GM21515 (cell line): ENCODE measurements at regions not wholly inside any gene's neighbourhood (a gene's known extent, or its start where the extent isn't known, plus 50 kb on each side); places are given as distances from the start of the nearest gene placed in this dataset.
A peak's percentile ranks its signal among the peaks of the same experiment; 100 is the strongest.
"Not testable (repeated sequence)": the region's sequence is repeated elsewhere in the genome, so short reads cannot be mapped to it uniquely, and the experiment has no call there.

Experiments used
- ATAC-seq: cut with Tn5 transposase; IDR thresholded peaks from one replicate; pipeline ENCODE4 v1.9.1; 2021; ENCODE audit not compliant: unreplicated experiment

- ATAC-seq, result no peak
Measured at GRCh38 chr10:62935022-62935421, 118.9 kb upstream of the EGR2 start.

GRCh38 chr10:62934258-62934657 is 118.1 kb upstream of the EGR2 start:
- ATAC-seq, result no peak

DNA sequence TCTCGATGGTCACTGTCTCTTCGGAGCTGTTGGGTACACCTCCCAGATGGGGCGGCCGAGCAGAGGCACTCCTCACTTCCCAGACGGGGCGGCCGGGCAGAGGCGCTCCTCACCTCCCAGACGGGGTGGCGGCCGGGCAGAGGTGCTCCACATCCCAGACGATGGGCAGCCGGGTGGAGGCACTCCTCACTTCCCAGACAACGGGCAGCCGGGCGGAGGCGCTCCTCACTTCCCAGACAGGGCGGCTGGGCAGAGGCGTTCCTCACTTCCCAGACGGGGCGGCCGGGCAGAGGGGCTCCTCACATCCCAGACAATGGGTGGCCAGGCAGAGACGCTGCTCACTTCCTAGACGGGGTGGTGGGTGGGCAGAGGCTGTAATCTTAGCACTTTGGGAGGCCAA is 112.6 kb upstream of the EGR2 start:
- not testable (repeated sequence) for ATAC-seq

GRCh38 chr10:62926407-62926806 is 110.2 kb upstream of the EGR2 start:
- ATAC-seq, result no peak

- ATAC-seq, result no peak
Measured at GRCh38 chr10:62924344-62924748, 108.2 kb upstream of the EGR2 start.

DNA sequence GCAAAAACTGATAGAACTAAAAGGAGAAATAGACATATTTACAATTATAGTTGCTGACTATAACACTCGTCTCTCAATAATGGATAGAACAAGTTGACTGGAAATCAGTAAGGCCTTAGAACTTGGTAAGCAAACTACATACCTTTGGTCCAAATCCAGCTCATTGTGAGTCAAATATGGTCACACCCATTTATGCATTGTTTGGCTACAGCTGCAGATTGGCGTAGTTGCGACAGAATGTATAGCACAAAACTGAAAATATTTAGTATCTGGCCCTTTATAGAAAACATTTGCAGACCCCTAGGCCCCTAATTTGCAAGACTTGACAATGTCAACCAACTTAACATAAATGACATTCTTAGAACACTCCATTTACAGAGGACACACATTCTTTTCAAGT is 103.6 kb upstream of the EGR2 start:
- ATAC-seq, result no peak

- ATAC-seq, result no peak
Measured at GRCh38 chr10:62917475-62918238, 101.5 kb upstream of the EGR2 start.

DNA sequence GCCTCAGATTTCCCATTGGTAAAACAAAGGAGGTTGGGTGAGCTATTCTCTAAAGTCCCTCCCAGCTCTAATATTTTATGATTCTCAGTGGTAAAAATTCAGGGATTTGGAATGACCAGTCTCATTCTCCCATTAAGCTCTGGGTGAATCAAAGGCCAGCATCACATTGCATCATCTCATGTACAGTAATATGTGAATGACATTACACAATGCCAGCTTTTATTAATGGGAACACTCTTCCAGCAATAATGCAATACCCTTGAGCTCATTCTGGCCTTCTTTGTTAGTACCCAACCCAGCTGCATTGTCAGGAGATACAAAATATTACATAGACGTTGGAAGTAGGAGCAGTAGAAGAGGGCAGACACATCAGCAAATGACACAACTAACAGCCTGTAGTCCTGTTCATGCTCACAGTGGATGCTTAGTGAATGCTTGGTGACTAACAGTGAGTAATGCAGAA is 100.0 kb upstream of the EGR2 start:
- no peak for ATAC-seq

DNA sequence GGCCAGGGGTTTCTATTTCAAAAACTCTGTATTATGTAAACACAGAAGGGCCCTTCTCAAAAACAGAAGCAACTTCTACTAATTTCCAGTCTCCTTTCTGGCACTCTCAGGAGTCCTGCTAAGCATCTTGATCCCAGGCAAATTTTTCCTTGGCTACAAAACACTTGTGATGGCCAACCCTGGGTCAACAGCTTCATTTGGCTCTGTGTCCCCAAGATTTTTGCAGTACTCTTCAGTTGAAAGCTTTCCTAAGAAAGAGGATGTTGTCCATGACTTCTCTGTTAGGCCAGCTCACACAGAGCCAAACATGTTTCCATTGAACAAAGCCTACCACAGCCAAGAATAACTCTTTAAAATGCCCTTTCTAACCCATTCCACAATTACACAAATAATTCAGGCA is 99.0 kb upstream of the EGR2 start:
- no peak for ATAC-seq

DNA sequence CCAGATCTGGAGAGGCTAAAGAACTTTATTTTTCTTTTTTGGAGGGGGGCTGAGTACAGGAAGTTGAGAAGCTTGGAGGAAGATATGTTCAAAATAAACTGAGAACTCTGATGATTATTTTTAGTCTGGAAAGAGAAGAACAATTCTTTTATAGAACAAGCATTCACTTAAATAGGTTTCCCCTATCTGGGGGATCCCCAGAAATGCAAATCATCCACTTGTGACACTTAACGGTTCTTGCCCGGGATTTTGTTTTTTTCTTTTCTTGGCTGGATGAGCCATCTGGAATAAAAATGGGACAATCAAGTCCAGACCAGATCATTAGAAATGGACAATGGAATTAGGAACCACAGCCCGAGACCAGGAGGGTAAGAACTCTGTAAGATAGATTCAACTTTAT is 95.9 kb upstream of the EGR2 start:
- no peak for ATAC-seq

DNA sequence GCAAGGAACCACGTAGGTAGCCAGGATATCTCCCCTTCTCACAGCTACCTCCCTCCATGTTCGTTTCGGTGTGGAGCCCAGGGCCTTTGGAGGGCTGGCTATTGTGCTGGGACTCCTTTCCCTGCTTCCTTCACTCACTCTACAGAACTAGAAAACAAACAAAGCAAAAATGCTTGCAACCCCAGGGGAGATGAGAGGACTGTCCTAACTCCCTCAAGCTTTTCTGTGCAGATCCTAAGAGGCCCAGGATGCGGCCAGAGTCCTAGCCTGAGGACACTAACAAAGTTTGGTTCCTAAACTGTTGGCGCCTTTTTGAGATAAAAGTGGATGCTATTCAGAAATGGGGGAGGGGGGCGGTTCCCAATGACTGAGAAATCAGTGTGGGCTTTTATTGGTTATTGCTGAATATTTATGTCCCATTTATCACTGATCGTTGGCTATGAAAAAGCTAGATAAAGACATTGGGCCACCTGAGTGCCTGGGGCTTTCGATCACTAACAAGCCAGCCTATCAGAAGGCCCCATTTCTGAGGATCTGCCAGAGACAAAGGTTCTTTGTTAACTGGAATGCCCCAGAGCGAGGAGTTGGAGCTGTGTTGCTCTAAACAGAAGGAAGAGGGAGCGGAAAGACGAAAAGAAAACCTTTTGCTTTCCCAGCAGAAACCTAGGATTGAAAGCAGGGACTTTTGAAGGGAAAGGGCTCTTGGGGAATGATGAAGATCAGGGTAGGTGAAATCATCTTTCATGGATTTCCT is 95.2 kb upstream of the EGR2 start:
- no peak for ATAC-seq

DNA sequence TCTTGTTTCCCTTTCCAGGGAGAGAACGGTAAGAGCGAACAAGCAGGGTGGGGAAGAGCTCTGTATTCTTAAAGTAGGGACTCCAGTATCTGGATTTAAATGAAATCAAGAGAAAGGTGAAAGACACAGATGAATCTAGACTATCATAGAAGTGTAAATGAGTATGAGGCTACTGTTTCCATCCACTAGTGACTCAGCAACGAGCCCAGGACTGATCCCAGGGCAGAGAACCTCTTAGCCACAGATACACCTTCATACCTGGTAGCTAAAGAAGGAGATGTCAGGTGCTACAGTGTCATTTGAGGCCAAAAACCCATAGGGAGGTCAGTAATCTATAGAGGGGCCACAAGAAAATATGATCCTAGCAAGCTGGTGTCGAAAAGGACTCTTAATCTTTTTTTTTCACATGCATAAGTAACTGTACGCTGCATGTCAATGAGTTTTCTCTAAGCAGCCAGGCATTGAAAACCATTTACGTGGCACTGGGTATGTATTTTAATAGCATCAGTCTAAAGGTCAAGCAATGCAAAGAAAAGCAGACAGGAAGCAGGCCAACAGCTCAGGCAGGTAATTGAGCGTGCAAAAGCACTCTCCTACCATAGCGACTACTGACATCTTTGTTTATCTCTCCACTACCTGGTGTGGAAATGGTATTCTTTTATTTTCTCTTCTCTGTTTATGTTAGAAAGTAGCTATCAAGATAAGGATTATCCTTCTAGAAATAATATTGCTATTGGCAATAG is 91.5 kb upstream of the EGR2 start:
- ATAC-seq, result peak; percentile 51

DNA sequence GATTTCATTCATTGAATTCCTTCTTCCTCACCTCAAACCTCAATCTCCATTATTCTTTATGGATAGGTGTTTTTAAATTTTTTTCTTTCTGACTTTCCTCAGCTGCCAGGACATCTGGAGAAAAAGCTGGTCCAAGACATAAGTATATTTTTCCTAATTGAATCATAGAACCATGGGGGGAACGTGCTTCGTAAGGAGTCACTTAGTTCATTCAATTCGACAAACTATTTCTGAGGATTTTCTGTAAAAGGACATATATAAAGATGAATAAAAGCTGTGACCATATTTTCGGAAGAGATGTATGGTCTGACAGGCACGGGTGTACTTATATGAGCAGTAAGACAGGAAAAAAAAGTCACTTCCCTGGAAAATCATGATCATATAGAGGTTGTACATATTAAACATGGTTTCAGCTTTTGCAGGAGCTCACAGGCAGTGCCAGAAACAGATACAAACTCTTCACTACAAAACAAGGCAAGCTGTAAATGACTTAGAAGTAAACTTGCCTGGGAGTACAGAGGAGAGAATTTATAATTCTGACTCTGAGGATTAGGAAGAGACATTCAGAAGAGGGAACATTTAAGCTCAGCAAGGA is 88.2 kb upstream of the EGR2 start:
- no peak for ATAC-seq

DNA sequence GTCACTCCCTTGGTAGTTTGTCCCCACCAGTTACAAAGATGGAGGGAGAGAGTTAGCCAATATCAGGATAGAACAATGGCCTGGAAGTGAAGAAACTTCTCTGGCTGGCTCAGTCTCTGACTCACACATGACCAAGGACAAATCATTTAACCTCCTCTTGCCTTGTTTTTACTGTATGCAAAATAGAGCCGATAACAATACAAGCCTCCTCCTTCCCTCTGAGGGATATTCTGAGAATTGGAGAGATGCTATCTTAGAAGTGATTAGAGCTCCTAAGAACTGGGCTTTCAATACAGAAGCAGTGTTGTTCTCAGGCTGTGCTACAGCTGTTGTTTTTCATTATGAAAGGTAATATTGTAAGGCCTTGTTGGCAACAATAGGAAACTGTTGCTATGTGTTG is 87.7 kb upstream of the EGR2 start:
- no peak for ATAC-seq

- no peak for ATAC-seq
Measured at GRCh38 chr10:62900829-62901571, 84.8 kb upstream of the EGR2 start.

DNA sequence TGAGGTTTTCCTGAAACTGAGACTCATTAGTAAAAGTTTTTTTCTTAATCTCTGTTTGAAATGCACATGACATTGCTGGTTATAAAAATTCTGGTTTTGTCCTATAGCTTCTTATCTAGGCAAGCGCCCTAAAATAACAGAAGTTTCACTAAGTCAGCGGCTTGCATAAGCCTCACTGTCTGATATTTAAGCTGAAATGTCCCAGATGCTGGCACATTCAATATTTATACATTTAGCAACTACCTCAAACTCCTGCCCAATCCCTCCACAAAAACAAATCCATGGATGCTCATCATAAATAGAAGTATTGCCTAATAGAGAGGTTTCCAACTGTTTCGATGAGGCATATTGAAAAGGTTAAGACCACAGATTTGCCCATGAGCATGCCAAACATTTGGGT is 83.1 kb upstream of the EGR2 start:
- no peak for ATAC-seq

GRCh38 chr10:62895063-62895462 is 78.9 kb upstream of the EGR2 start:
- no peak for ATAC-seq

- no peak for ATAC-seq
Measured at GRCh38 chr10:62894156-62894555, 78.0 kb upstream of the EGR2 start.

DNA sequence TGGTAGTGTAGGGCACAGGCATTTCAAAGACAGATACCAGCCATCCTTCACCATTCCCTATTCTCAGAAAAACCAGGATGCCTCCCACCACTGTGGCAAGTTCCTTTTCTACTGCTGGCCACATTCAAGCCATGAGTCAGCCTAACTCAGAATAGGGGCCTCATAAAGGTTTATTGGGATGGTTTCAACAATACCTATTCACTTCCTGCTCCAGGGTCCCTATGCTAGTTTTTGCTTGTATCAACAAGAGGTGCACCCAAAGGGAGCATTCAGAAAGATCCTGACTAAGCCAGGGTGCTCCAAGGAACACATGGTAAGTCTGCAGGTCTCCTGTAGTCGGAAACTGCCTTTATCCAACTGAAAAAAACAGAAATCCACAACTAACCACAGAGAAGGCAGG is 76.9 kb upstream of the EGR2 start:
- no peak for ATAC-seq

DNA sequence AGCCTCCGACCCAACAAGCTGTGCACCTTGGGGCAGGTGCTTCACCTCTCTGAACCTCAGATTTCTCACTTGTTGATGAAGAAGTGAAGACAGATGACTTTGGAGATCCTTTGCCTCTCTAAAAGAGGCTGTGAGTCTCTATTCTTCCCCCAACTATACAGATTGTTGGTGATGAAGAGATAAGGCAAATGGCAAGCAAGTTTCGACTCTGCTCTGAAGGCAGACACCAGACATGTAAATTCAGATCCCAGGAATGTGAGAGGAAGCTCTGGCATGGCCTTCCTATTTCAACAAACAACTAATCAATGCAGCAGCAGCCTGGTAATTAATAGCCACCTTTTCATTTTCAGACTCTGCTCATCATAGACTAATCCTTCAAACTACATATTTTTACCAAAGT is 74.2 kb upstream of the EGR2 start:
- ATAC-seq, result no peak

- ATAC-seq, result no peak
Measured at GRCh38 chr10:62887642-62888041, 71.5 kb upstream of the EGR2 start.
